Neuron (in vitro differentiated cells): ENCODE measurements at regions not wholly inside any gene's neighbourhood (a gene's known extent, or its start where the extent isn't known, plus 50 kb on each side); places are given as distances from the start of the nearest gene placed in this dataset.

Source experiments
- H2AFZ ChIP-seq: one replicate; pipeline ENCODE4 v1.6.1; 2013; ENCODE audit warnings: low read depth, mild to moderate bottlenecking, inconsistent platforms, low read length, moderate library complexity
- H3K27me3 ChIP-seq: one replicate; pipeline ENCODE4 v1.6.1; 2013; ENCODE audit warnings: low read length; ENCODE audit not compliant: insufficient read depth
- H3K36me3 ChIP-seq: one replicate; pipeline ENCODE4 v1.6.1; 2013; ENCODE audit warnings: low read length; ENCODE audit not compliant: insufficient read depth
- H3K4me1 ChIP-seq: one replicate; pipeline ENCODE4 v1.6.1; 2013; ENCODE audit warnings: low read length; ENCODE audit not compliant: insufficient read depth
- H3K4me3 ChIP-seq: 2 replicates; pipeline ENCODE4 v1.5.1; 2013; ENCODE audit warnings: mild to moderate bottlenecking, low read length, moderate library complexity
- H3K9me3 ChIP-seq: one replicate; pipeline ENCODE4 v1.6.1; 2013; ENCODE audit warnings: low read length

DNA sequence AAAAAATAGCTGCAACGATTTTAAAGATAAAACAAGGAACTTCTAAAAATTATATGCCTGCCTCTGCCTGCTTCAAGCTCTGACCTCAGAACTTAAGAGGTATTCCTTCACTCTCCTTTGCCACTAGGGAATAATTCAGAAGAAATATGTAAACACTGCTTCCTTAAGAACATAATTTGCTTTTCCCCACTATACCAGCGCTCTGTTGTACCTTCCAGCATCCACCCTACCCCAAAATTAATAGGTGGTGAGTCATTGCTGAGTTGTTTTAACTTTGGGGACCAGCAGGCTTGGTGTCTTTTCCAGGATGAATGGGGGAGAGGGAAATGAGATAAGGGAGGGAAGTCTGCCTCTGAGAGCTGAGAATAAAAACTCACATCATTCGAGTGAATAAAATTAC, 107.7 kb upstream of the ATXN1 start:
- Histone ChIP-seq H2AFZ (no peak overlapping the region), H3K4me1 (no peaks in the 10 kb centered on the region), H3K27me3 (no peaks in the 10 kb centered on the region), H3K9me3 (no peaks in the 10 kb centered on the region), H3K4me3 (no peak overlapping the region), H3K36me3 (no peaks in the 10 kb centered on the region)

DNA sequence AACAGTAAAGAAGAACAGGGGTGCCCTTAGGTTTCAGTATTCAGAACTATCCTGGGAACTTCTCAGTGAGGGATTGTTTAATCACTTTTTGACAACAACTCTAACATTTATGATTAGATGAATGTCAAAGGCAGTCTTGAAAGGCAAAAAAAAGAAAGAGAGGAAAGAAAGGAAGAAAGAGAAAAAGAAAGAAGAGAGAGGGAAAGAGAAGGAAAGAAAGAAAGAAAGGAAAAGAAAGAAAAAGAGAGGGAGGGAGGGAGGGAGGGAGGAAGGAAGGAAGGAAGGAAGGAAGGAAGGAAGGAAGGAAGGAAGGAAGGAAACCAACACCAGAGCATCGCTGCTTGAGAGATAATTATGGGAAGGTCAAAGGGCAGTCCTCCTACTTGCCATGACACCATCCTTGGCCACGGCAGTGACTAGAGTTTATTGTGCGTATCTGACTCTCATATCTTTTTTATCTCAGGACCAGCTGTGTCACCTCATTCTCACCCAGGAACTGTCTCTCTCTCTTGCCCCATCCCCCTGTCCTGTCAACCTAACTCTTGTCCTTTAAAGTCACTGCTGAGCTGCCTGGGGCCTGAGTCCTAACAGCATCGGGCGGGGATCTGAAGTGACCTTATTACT, 96.8 kb upstream of the ATXN1 start:
- no peaks in the 10 kb centered on the region for H3K9me3 ChIP-seq
- no peak overlapping the region for H2AFZ ChIP-seq
- H3K27me3 ChIP-seq, result no peaks in the 10 kb centered on the region
- no peaks in the 10 kb centered on the region for H3K4me1 ChIP-seq
- no peak overlapping the region for H3K4me3 ChIP-seq
- no peaks in the 10 kb centered on the region for H3K36me3 ChIP-seq

DNA sequence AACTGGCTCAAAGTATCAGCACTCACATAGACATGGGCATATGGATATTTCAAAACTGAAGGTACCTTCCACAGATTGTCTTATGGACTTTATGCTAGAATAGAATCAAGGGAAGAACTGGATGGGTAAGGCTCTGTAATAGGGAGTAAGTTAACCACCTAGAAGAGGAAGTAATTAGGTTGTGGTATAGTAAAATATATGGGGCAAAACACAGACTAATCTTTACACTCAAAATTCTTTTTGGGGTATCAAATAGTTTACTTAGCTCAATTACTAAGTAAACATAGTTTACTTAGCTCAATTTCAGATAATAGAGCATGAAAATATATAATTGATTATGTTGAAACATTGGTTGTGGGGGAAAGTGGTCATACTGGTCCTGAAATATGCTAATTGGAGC, 94.2 kb upstream of the ATXN1 start:
- no peaks in the 10 kb centered on the region for H3K27me3 ChIP-seq
- H3K9me3 ChIP-seq, result no peaks in the 10 kb centered on the region
- no peak overlapping the region for H3K4me3 ChIP-seq
- H2AFZ ChIP-seq, result no peak overlapping the region
- H3K4me1 ChIP-seq, result no peaks in the 10 kb centered on the region
- H3K36me3 ChIP-seq, result no peaks in the 10 kb centered on the region

DNA sequence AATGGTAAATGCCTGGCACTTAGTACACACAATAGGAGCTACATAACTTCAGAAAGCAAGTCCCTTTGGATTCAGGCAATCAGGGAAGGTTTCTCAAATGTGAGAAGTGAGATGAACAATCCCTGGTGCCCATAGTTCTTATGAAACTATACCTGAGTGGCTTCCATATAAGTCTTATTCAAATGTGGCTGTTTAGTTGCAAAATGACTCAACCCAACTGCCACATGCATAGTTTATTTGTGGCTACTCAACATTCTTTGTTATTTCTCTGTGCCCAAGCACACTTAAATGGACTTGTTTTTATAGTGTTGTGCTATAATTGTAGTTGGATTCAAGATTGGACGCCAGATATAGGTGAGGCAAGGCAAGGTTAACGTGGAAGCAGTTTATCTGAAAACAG, 93.7 kb upstream of the ATXN1 start:
- no peaks in the 10 kb centered on the region for H3K4me1 ChIP-seq
- no peaks in the 10 kb centered on the region for H3K9me3 ChIP-seq
- H2AFZ ChIP-seq, result no peak overlapping the region
- H3K36me3 ChIP-seq, result no peaks in the 10 kb centered on the region
- no peaks in the 10 kb centered on the region for H3K27me3 ChIP-seq
- no peak overlapping the region for H3K4me3 ChIP-seq

DNA sequence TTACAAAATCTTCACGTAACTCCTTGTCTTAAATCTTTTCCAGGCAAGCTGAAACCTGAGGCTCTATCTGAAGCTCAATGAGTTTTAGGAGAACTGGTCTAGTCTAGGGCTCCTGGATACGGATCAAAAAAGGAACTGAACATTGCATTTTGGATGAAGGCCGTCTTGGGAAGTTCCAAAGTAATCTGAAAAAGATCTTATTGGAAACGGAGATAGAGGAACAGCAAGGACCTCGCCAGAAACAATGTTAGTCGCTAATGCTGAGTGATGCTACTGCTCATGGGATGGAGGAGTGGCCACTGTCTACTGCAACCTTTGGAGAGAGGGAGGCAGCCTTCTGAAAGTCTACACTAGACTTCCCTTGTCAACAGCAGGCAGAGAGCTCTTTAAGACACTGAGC, 91.4 kb upstream of the ATXN1 start:
- no peaks in the 10 kb centered on the region for H3K36me3 ChIP-seq
- H3K4me1 ChIP-seq, result peaks cover 3% of the 10 kb centered on the region
- H3K9me3 ChIP-seq, result no peaks in the 10 kb centered on the region
- H2AFZ ChIP-seq, result no peak overlapping the region
- H3K4me3 ChIP-seq, result no peak overlapping the region
- H3K27me3 ChIP-seq, result no peaks in the 10 kb centered on the region

DNA sequence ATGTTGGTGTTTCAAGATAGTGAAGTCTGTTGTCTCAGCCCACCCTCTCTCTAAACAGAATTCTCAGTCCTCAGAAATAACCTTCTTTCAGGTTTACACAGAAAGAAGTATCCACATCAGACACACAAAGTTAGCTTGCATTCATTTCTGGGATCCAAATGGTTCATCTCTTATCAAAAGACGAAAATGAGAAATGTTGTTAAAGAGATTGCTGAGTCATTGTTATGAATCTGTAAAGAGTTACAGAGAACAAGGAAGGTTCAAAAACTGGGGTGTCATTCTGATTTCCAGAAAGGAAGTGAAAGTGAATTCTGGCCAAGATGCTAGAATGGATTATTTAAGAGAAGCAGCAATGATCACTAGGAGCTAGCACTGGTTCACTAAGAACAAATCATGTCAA, 90.5 kb upstream of the ATXN1 start:
- no peaks in the 10 kb centered on the region for H3K36me3 ChIP-seq
- no peaks in the 10 kb centered on the region for H3K9me3 ChIP-seq
- no peak overlapping the region for H2AFZ ChIP-seq
- H3K4me1 ChIP-seq, result peaks cover 3% of the 10 kb centered on the region
- H3K27me3 ChIP-seq, result no peaks in the 10 kb centered on the region
- no peak overlapping the region for H3K4me3 ChIP-seq

DNA sequence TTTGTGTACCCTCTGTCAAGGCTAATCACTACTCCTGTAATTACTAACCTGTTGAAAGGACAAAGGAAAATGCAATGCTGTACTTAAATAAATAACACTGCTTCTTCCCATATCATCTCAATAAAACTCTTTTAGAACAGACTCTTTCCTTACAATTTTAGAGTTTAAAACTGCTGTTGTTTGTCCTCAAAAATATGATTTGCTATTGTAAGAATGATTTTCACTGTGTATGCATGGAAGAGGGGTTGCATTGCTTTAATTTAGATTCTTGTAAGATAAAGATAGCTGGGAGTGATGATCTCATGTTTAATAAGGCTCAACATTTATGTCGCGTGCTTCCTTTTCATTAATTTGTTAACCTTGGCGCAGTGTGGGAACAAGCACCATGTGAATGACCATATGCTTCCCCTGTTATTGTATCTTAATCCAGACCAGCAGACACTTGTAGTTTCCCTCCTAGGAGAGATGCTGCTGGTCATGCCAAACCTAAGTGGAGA, 89.8 kb upstream of the ATXN1 start:
- Histone ChIP-seq H3K36me3 (no peaks in the 10 kb centered on the region), H3K4me1 (peaks cover 3% of the 10 kb centered on the region), H2AFZ (no peak overlapping the region), H3K27me3 (no peaks in the 10 kb centered on the region), H3K4me3 (no peak overlapping the region), H3K9me3 (no peaks in the 10 kb centered on the region)

DNA sequence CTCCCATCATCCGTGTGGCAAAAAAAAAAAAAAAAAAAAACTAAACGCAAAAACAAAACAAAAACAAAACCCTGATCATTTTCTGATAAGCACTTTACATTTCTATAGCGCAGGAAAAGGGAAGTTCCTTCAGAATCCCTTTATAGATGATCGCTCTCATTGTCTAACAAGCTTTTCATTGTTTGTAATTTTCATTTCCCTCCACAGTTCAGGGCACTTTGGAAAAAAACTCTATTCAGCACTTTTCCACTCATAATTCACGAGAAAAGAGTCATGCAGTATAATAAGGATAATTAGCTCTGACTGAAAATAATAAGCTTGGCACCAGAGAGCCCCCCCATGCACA, 89.4 kb upstream of the ATXN1 start:
- peaks cover 3% of the 10 kb centered on the region for H3K4me1 ChIP-seq
- H2AFZ ChIP-seq, result no peak overlapping the region
- H3K4me3 ChIP-seq, result no peak overlapping the region
- no peaks in the 10 kb centered on the region for H3K27me3 ChIP-seq
- H3K36me3 ChIP-seq, result no peaks in the 10 kb centered on the region
- no peaks in the 10 kb centered on the region for H3K9me3 ChIP-seq

DNA sequence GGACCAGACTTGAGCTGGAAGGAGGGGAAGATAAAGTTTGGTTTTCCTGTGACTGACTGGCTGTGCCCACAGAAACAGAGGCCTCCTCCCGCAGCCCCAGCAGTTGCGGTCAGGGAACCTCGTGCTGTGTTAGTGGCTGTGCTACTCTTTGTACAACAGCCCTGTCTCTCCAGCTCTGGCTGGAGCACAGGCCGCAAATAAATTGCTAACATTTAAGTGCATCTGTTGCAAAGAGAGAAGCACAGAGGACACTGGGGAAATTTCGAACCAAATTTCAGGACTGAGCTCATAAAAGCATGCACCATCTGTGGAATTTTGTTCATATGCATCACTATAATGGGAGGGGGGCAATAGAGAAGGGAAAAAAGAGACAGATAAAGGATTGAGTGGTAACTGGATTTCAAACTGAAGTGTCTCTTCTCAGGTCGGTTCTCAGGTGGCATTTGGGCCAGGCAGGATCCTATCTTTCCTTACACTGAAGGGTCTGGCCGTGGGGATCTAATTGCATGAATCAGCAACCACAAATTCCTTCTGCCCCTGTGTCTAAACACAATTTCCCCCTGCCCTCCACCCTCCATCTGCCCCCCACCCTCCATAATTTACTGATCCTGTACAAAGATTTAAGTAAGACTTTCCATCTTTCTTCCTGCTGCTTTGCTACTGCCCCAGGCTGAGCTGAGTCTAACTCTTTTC, 88.9 kb upstream of the ATXN1 start:
- Histone ChIP-seq H2AFZ (no peak overlapping the region), H3K4me3 (no peak overlapping the region), H3K27me3 (no peaks in the 10 kb centered on the region), H3K4me1 (peaks cover 3% of the 10 kb centered on the region), H3K9me3 (no peaks in the 10 kb centered on the region), H3K36me3 (no peaks in the 10 kb centered on the region)

DNA sequence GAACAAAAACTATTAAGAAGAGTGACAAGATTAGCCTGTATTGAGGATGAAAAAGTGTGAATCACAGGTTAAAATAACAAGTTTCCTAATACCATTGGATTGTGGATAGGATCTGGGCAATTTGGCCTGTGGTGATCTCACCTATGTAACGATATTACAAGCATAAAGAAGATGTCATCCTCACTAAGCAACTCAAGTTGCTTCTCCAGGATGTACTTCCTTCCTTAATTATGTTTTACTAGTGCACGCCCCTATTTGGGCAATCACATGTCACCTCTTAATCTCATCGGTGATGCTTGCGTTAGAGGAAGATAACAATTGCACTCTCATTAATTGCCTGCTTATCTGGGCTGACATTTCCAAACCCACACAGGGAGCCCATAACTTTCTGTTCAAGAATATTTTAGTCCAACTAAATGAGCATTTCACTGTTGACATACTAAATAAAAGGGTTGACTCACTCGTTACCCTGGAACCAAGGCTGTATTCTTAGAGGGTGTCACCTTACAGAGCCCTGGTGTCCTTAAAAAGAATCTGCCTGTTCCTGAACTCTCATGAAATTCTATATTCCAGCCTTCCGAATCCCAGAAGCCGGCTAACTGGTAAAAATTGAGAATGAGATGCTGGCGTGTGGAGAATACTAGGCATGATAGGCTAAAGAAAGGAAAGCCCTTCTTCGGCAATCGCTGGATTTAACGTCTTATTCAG, 88.2 kb upstream of the ATXN1 start:
- H3K4me1 ChIP-seq, result peaks cover 3% of the 10 kb centered on the region
- no peak overlapping the region for H3K4me3 ChIP-seq
- no peaks in the 10 kb centered on the region for H3K27me3 ChIP-seq
- H3K9me3 ChIP-seq, result no peaks in the 10 kb centered on the region
- no peaks in the 10 kb centered on the region for H3K36me3 ChIP-seq
- no peak overlapping the region for H2AFZ ChIP-seq

DNA sequence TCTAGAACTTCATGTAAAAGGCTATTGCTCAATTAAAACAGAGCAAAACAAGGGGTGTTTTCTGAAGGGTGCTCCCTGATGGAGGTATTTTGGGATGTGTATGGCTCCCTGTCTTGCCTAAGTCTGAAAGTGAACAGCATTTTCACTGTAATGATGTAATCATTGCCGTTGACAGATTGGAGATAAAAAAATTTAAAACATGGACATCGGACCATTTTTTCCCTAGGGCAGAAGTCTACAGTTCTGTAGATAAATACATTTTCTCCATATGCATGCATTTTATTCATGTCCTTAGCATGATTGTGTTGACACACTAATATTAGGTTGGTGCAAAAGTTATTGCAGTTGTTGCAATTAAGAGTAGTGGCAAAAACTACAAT, 85.1 kb upstream of the ATXN1 start:
- Histone ChIP-seq H3K36me3 (no peaks in the 10 kb centered on the region), H3K9me3 (no peaks in the 10 kb centered on the region), H3K4me3 (no peak overlapping the region), H2AFZ (no peak overlapping the region), H3K4me1 (peaks cover 3% of the 10 kb centered on the region), H3K27me3 (no peaks in the 10 kb centered on the region)

DNA sequence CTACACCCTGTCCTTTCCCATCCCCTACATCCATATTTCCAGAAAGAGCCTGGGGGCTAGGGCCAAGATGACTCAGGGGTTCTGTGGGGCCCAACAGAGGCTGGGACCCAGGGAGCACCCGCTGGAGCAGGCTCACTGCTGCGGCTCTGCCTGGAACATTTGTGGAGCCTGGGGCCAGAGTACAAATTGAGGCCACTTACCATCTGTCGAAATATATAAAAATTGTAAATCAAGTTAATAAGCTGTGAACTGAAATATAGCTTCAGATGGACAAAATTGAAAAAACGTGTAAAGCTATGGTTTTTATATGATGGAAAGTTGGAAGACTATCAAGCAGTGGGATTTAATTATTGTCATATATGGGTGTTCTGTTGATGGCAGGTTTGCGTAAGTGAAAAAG, 82.9 kb upstream of the ATXN1 start:
- Histone ChIP-seq H3K4me1 (peaks cover 4% of the 10 kb centered on the region), H3K9me3 (no peaks in the 10 kb centered on the region), H3K4me3 (no peak overlapping the region), H3K27me3 (no peaks in the 10 kb centered on the region), H2AFZ (no peak overlapping the region), H3K36me3 (no peaks in the 10 kb centered on the region)

DNA sequence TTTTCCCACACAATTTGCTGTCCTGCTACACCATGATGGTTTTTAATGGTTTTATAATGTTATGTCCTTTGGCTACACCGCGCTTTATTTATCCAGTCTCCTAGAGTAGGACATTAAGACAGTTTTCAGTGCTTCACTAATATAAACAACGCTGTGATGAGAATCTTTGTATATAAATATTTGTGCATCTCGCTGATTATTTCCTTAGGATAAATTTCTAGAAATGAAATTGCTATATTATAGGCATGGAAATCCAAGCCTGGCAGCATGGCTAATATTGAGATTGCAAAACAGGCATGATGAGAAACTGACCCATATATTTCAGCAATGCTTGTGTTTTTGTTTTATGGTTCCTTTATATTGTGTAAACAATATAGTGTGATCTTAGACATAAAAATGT, 81.4 kb upstream of the ATXN1 start:
- H3K27me3 ChIP-seq, result no peaks in the 10 kb centered on the region
- no peaks in the 10 kb centered on the region for H3K9me3 ChIP-seq
- no peak overlapping the region for H2AFZ ChIP-seq
- H3K36me3 ChIP-seq, result no peaks in the 10 kb centered on the region
- peaks cover 4% of the 10 kb centered on the region for H3K4me1 ChIP-seq
- H3K4me3 ChIP-seq, result no peak overlapping the region
